Left lung (tissue), 4 donors: ENCODE measurements at regions not wholly inside any gene's neighbourhood (a gene's known extent, or its start where the extent isn't known, plus 50 kb on each side); places are given as distances from the start of the nearest gene placed in this dataset.
A peak's percentile ranks its signal among the peaks of the same experiment; 100 is the strongest.

ENCODE experiments used
- ATAC-seq: fragments of 200-7000 bp; cut with Tn5 transposase; one replicate; pipeline ENCODE4 v1.9.1; 2020; ENCODE audit warnings: moderate library complexity
- DNase-seq, 4 donors: peaks; one replicate each; pipeline ENCODE4 v3.0.0-alpha.2; 2013 to 2020
- H3K27ac ChIP-seq, 2 donors: fragments of 200-600 bp; sonication (generic) in 1 of 2; one replicate each; pipeline versions ENCODE4 v1.5.0 to v1.8.0; 2020 to 2021
- H3K27me3 ChIP-seq, 2 donors: fragments of 200-600 bp; sonication (generic) in 1 of 2; one replicate each; pipeline versions ENCODE4 v1.5.0 to v1.8.0; 2020 to 2021
- H3K36me3 ChIP-seq, 2 donors: fragments of 200-600 bp; sonication (generic) in 1 of 2; one replicate each; pipeline versions ENCODE4 v1.5.0 to v1.8.0; 2020 to 2021
- H3K4me1 ChIP-seq, 2 donors: fragments of 200-600 bp; one replicate each; pipeline ENCODE4 v1.8.0; 2021
- H3K4me3 ChIP-seq, 2 donors: fragments of 200-600 bp; sonication (generic) in 1 of 2; one replicate each; pipeline versions ENCODE4 v1.5.0 to v1.8.0; 2020 to 2021; ENCODE audit warnings: mild to moderate bottlenecking in 1 of 2
- H3K9me3 ChIP-seq, 2 donors: fragments of 200-600 bp; sonication (generic) in 1 of 2; one replicate each; pipeline versions ENCODE4 v1.5.0 to v1.8.0; 2020 to 2021
- intact Hi-C, 2 donors: fragments of 100-400 bp; cut with DNase I; formaldehyde crosslinking; loops; one replicate each; pipeline versions ENCODE4 v1.11.2 to v1.14.2; 2022
- TF ChIP-seq, protein P1 (sequence below), 2 donors: fragments of 200-600 bp; sonication (generic) in 1 of 2; IDR thresholded peaks; one replicate each; pipeline versions ENCODE4 v1.5.0 to v1.8.0; 2021; ENCODE audit warnings: antibody characterized with exemption in 2 of 2
- donor health status: DM: no; HTN: yes; CAD: no.
- donor health status: DM: no; HTN: no; CAD: no.

- Histone ChIP-seq H3K4me3 (no peak overlapping the region), H3K36me3 (no peaks in the 10 kb centered on the region), H3K9me3 (no peaks in the 10 kb centered on the region), H3K27me3 (no peaks in the 10 kb centered on the region), H3K27ac (no peak overlapping the region), H3K4me1 (peaks cover 17 to 88% of the 10 kb centered on the region in 2 donors)
- TF ChIP-seq, protein P1, sequence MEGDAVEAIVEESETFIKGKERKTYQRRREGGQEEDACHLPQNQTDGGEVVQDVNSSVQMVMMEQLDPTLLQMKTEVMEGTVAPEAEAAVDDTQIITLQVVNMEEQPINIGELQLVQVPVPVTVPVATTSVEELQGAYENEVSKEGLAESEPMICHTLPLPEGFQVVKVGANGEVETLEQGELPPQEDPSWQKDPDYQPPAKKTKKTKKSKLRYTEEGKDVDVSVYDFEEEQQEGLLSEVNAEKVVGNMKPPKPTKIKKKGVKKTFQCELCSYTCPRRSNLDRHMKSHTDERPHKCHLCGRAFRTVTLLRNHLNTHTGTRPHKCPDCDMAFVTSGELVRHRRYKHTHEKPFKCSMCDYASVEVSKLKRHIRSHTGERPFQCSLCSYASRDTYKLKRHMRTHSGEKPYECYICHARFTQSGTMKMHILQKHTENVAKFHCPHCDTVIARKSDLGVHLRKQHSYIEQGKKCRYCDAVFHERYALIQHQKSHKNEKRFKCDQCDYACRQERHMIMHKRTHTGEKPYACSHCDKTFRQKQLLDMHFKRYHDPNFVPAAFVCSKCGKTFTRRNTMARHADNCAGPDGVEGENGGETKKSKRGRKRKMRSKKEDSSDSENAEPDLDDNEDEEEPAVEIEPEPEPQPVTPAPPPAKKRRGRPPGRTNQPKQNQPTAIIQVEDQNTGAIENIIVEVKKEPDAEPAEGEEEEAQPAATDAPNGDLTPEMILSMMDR (IDR thresholded peaks at IDR 0.05): no peak
- DNase-seq (no peak), ATAC-seq (no peak)
- intact Hi-C loops: loop anchor here in 1 of 2 donors (5.0 kb wide), 1 partner anchor 92 kb away; no protein-coding TSS in a partner anchor
Measured at GRCh38 chr17:27240086-27240801, 53.7 kb upstream of the WSB1 start.

DNA sequence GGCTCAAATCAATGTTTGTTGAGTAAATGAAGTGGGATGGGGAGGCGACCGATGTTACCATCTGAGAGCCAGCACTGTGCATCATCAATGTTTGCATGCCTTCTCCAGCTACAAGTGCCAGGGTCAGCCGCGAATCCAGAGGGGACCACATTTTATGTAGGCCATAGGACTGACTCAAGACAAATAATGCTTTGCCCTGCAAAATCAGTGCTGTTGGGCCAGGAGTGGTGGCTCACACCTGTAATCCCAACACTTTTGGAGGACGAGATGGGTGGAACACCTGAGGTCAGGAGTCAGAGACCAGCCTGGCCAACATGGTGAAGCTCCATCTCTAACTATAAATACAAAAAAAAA, 53.1 kb upstream of the WSB1 start:
- H3K27ac ChIP-seq: no peak overlapping the region
- DNase-seq (no peak), ATAC-seq (no peak)
- TF ChIP-seq, protein P1 (IDR thresholded peaks at IDR 0.05): no peak
- no peaks in the 10 kb centered on the region for H3K27me3 ChIP-seq
- intact Hi-C loops: loop anchor here in 1 of 2 donors (5.0 kb wide), 1 partner anchor 92 kb away; no protein-coding TSS in a partner anchor
- peaks cover 22 to 93% of the 10 kb centered on the region in 2 donors for H3K4me1 ChIP-seq
- no peak overlapping the region for H3K4me3 ChIP-seq
- no peaks in the 10 kb centered on the region for H3K36me3 ChIP-seq
- no peaks in the 10 kb centered on the region for H3K9me3 ChIP-seq

GRCh38 chr17:27241346-27241946, 52.5 kb upstream of the WSB1 start:
- Histone ChIP-seq H3K36me3 (no peaks in the 10 kb centered on the region), H3K4me1 (peaks cover 29 to 98% of the 10 kb centered on the region in 2 donors), H3K4me3 (no peak overlapping the region), H3K9me3 (no peaks in the 10 kb centered on the region), H3K27ac (peak overlapping the region; percentile 69 to 89), H3K27me3 (no peaks in the 10 kb centered on the region)
- TF ChIP-seq, protein P1 (IDR thresholded peaks at IDR 0.05): no peak
- DNase-seq (peak in 1 of 4 donors; percentile 46), ATAC-seq (peak; percentile 7)
- intact Hi-C loops: loop anchor here in 1 of 2 donors (5.0 kb wide), 1 partner anchor 91 kb away; no protein-coding TSS in a partner anchor

DNA sequence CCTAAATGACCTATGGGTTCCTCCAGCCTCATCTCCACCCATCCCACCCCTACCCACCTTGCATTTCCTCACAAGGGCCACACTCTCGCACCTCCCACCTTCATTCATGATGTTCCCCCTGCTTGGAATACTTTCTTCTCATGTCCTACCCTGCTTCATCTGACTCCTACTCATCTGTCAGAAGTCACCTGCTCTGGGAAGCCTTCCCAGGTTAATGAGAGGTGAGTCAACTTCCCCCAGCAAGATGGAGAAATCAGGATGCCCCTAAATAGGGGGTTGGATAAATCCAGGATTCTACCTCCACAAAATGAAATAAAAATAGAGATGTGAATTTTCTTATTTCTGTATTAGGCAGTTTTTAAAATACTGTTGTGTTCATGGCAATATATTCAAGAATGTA, 51.0 kb upstream of the WSB1 start:
- ATAC-seq (peak; percentile 0), DNase-seq (no peak)
- H3K27ac ChIP-seq: peak overlapping the region; percentile 89 to 97
- H3K27me3 ChIP-seq: no peaks in the 10 kb centered on the region
- peaks cover 36 to 98% of the 10 kb centered on the region in 2 donors for H3K4me1 ChIP-seq
- no peaks in the 10 kb centered on the region for H3K9me3 ChIP-seq
- H3K36me3 ChIP-seq: no peaks in the 10 kb centered on the region
- TF ChIP-seq, protein P1 (IDR thresholded peaks at IDR 0.05): no peak
- intact Hi-C loops: loop anchor here in 1 of 2 donors (5.0 kb wide), 1 partner anchor 89 kb away; no protein-coding TSS in a partner anchor
- no peak overlapping the region for H3K4me3 ChIP-seq

DNA sequence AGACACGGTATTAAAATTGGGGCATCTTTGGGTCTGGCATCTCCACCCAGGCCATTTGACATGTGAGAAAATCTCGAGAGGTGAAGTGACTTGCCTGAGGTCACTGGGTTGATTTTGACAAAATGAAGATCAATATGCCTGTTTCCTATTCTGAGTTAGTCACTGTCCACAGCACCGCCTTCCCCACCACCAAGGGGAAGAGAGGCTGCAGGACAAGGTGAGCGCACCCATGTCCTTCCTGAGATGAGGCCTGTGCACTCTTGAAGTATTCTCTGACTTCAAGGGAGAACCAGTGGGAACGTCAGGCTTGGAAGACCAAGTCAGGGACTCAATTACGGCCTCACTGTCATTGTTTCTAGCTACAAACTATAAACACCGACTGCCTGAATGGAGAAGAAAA, 49.9 kb upstream of the WSB1 start:
- Histone ChIP-seq H3K27me3 (no peaks in the 10 kb centered on the region), H3K4me1 (peaks cover 36 to 90% of the 10 kb centered on the region in 2 donors), H3K36me3 (no peaks in the 10 kb centered on the region), H3K4me3 (peak overlapping the region in 1 of 2 donors; percentile 11), H3K27ac (peak overlapping the region; percentile 89 to 97), H3K9me3 (no peaks in the 10 kb centered on the region)
- intact Hi-C loops: loop anchor here in 1 of 2 donors (5.0 kb wide), 1 partner anchor 88 kb away; no protein-coding TSS in a partner anchor
- TF ChIP-seq, protein P1 (IDR thresholded peaks at IDR 0.05): no peak
- ATAC-seq (no peak), DNase-seq (no peak)
